Activated B cell treated with CpG ODN at 0.5 μM for 24 hours (primary cell): ENCODE measurements at regions not wholly inside any gene's neighbourhood (a gene's known extent, or its start where the extent isn't known, plus 50 kb on each side); places are given as distances from the start of the nearest gene placed in this dataset.

Experiments used
- ATAC-seq: fragments of 200-7000 bp; cut with Tn5 transposase; one replicate; pipeline ENCODE4 v1.10.0; 2021; ENCODE audit warnings: low read depth, mild to moderate bottlenecking, moderate library complexity
- CTCF ChIA-PET: fragments of 350-600 bp; sonication (Branson Sonifier 250); formaldehyde crosslinking; loops from one replicate; lab custom pipeline; 2021; ENCODE audit warnings: antibody characterized with exemption; lab: Charles Lee
- POLR2A ChIA-PET: fragments of 350-600 bp; sonication (Branson Sonifier 250); formaldehyde crosslinking; loops from one replicate; lab custom pipeline; 2021; ENCODE audit warnings: antibody characterized with exemption; lab: Charles Lee
- DNase-seq: peaks from one replicate; pipeline ENCODE4 v3.0.0; 2022
- H3K27ac Mint-ChIP-seq: one replicate; pipeline ENCODE4 v1.8.0; 2020; ENCODE audit warnings: mixed read lengths
- H3K27me3 Mint-ChIP-seq: one replicate; pipeline ENCODE4 v1.8.0; 2021; ENCODE audit warnings: mixed read lengths
- H3K36me3 Mint-ChIP-seq: one replicate; pipeline ENCODE4 v1.8.0; 2021; ENCODE audit warnings: low read depth, mixed read lengths
- H3K4me1 Mint-ChIP-seq: one replicate; pipeline ENCODE4 v1.8.0; 2021; ENCODE audit warnings: mixed read lengths
- H3K4me3 Mint-ChIP-seq: one replicate; pipeline ENCODE4 v1.8.0; 2020; ENCODE audit warnings: mild to moderate bottlenecking, mixed read lengths
- H3K9me3 Mint-ChIP-seq: one replicate; pipeline ENCODE4 v1.8.0; 2020; ENCODE audit warnings: mixed read lengths
- CTCF ChIP-seq: fragments of 200-600 bp; IDR thresholded peaks from one replicate; pipeline ENCODE4 v1.8.0; 2022; ENCODE audit warnings: antibody characterized with exemption, mild to moderate bottlenecking
- intact Hi-C: fragments of 100-400 bp; cut with micrococcal nuclease; formaldehyde crosslinking; loops from one replicate; pipeline ENCODE4 v1.15.1; 2024

DNA sequence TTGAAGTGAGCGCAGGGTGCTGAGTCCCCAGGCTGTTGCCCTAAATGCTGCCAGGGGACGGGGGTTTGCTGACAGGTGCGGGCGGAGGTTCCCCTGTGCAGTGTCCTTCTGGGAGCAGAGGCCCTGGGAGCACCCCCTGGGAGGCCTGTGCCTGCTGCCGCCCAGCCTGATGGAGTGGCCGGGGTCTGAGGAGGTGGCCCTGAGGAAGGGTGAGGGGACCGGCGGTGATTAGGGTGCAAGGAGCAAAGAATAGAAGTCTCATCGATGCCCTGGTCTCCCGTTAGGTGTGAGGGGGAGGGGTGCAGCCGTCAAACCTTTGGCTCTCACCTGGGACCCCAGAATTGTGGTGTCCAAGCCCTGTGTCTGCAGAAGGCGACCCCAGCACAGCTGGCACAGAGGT, 1294.7 kb downstream of the BRD1 start:
- CTCF ChIA-PET: no interaction called here
- TF ChIP-seq CTCF: no peak
- POLR2A ChIA-PET: no interaction called here
- DNase-seq: no peak
- H3K36me3 Mint-ChIP-seq: no peaks in the 10 kb centered on the region
- no peak overlapping the region for H3K4me3 Mint-ChIP-seq
- no peaks in the 10 kb centered on the region for H3K4me1 Mint-ChIP-seq
- H3K27me3 Mint-ChIP-seq: peaks cover 2% of the 10 kb centered on the region
- no peaks in the 10 kb centered on the region for H3K9me3 Mint-ChIP-seq
- H3K27ac Mint-ChIP-seq: no peak overlapping the region
- intact Hi-C loops: no loop called here
- no peak for ATAC-seq

GRCh38 chr22:48531761-48532435, 1295.8 kb downstream of the BRD1 start:
- ChIA-PET CTCF (no interaction called here), POLR2A (no interaction called here)
- H3K9me3 Mint-ChIP-seq: no peaks in the 10 kb centered on the region
- no peak overlapping the region for H3K27ac Mint-ChIP-seq
- DNase-seq: no peak
- TF ChIP-seq CTCF: no peak
- H3K27me3 Mint-ChIP-seq: peaks cover 2% of the 10 kb centered on the region
- H3K4me3 Mint-ChIP-seq: no peak overlapping the region
- H3K4me1 Mint-ChIP-seq: no peaks in the 10 kb centered on the region
- intact Hi-C loops: no loop called here
- no peak for ATAC-seq
- no peaks in the 10 kb centered on the region for H3K36me3 Mint-ChIP-seq

- peaks cover 2% of the 10 kb centered on the region for H3K27me3 Mint-ChIP-seq
- DNase-seq: no peak
- ChIA-PET CTCF (no interaction called here), POLR2A (no interaction called here)
- H3K4me3 Mint-ChIP-seq: no peak overlapping the region
- no peaks in the 10 kb centered on the region for H3K4me1 Mint-ChIP-seq
- no peak overlapping the region for H3K27ac Mint-ChIP-seq
- H3K36me3 Mint-ChIP-seq: no peaks in the 10 kb centered on the region
- no peak for ATAC-seq
- TF ChIP-seq CTCF: no peak
- intact Hi-C loops: no loop called here
- no peaks in the 10 kb centered on the region for H3K9me3 Mint-ChIP-seq
These were observed 1296.6 kb downstream of the BRD1 start for GRCh38 chr22:48531108-48531507.

- H3K4me3 Mint-ChIP-seq: no peak overlapping the region
- no peak overlapping the region for H3K27ac Mint-ChIP-seq
These were observed 1297.0 kb downstream of the BRD1 start for GRCh38 chr22:48530666-48531065.

More at GRCh38 chr22:48530666-48531065, 1297.0 kb downstream of the BRD1 start:
- Mint-ChIP-seq H3K9me3 (no peaks in the 10 kb centered on the region), H3K4me1 (no peaks in the 10 kb centered on the region), H3K36me3 (no peaks in the 10 kb centered on the region), H3K27me3 (peaks cover 2% of the 10 kb centered on the region)
- no peak for TF ChIP-seq CTCF
- ChIA-PET POLR2A (no interaction called here), CTCF (no interaction called here)
- ATAC-seq (no peak), DNase-seq (no peak)
- intact Hi-C loops: no loop called here
